Uterus (tissue), 2 donors: ENCODE measurements at regions not wholly inside any gene's neighbourhood (a gene's known extent, or its start where the extent isn't known, plus 50 kb on each side); places are given as distances from the start of the nearest gene placed in this dataset.

Experiments used
- CTCF ChIP-seq, 4 experiments: fragments of 200-600 bp in 2 of 4; fragments of 450-650 bp in 2 of 4; sonication (generic) in 2 of 4; IDR thresholded peaks; one replicate each; pipeline ENCODE4 v1.5.1; 2016 to 2019; ENCODE audit warnings: antibody characterized with exemption in 4 of 4, mild to moderate bottlenecking in 2 of 4, moderate library complexity in 1 of 4
- POLR2A ChIP-seq, 2 donors: fragments of 450-650 bp; IDR thresholded peaks; one replicate each; pipeline ENCODE4 v1.6.1; 2016; ENCODE audit warnings: antibody characterized with exemption in 2 of 2, mild to moderate bottlenecking in 1 of 2, moderate library complexity in 1 of 2

GRCh38 chr1:166638137-166638536 is 201.1 kb upstream of the POGK start:
- TF ChIP-seq CTCF (IDR thresholded peaks at IDR 0.05): no peak
- TF ChIP-seq POLR2A (IDR thresholded peaks at IDR 0.05): no peak
